GM10248 (cell line): ENCODE measurements at regions not wholly inside any gene's neighbourhood (a gene's known extent, or its start where the extent isn't known, plus 50 kb on each side); places are given as distances from the start of the nearest gene placed in this dataset.
"Not testable (repeated sequence)": the region's sequence is repeated elsewhere in the genome, so short reads cannot be mapped to it uniquely, and the experiment has no call there.

ENCODE experiments used
- CTCF ChIA-PET: fragments of 300-600 bp; sonication (Branson Sonifier 250); formaldehyde crosslinking; extraction: SDS; loops from one replicate; lab custom pipeline; 2021; ENCODE audit warnings: antibody characterized with exemption; lab: Yijun Ruan, JAX
- POLR2A ChIA-PET: fragments of 350-650 bp; sonication (Branson Sonifier 250); formaldehyde crosslinking; extraction: SDS; loops from one replicate; lab custom pipeline; 2020; ENCODE audit warnings: antibody characterized with exemption; lab: Yijun Ruan, JAX
- DNase-seq: peaks from one replicate; pipeline ENCODE4 v3.0.0; 2012; ENCODE audit errors: extremely low spot score
- CTCF ChIP-seq: IDR thresholded peaks from 2 replicates; pipeline ENCODE4 v1.5.1; 2012; ENCODE audit warnings: mild to moderate bottlenecking, low read depth; ENCODE audit errors: extremely low read depth, missing control alignments, control extremely low read depth

GRCh38 chr14:45559626-45560025 is 306.6 kb upstream of the MIS18BP1 start:
- TF ChIP-seq CTCF: no peak
- no peak for DNase-seq
- CTCF ChIA-PET: no interaction called here
- POLR2A ChIA-PET: no interaction called here

GRCh38 chr14:45558183-45558582 is 305.2 kb upstream of the MIS18BP1 start:
- no peak for TF ChIP-seq CTCF
- POLR2A ChIA-PET: no interaction called here
- CTCF ChIA-PET: no interaction called here
- no peak for DNase-seq

- TF ChIP-seq CTCF: no peak
- CTCF ChIA-PET: no interaction called here
- POLR2A ChIA-PET: no interaction called here
- no peak for DNase-seq
Measured at GRCh38 chr14:45553981-45554380, 301.0 kb upstream of the MIS18BP1 start.

GRCh38 chr14:45551240-45551820 is 298.3 kb upstream of the MIS18BP1 start:
- POLR2A ChIA-PET, DNase-seq, CTCF ChIA-PET: not testable (repeated sequence)

GRCh38 chr14:45531022-45531421 is 278.0 kb upstream of the MIS18BP1 start:
- ChIA-PET CTCF (no interaction called here), POLR2A (no interaction called here)
- DNase-seq: no peak
- TF ChIP-seq CTCF: no peak

- ChIA-PET CTCF (interaction anchor here (0.7 to 3.2 kb wide), 6 partner anchors 9 to 115 kb away, joined by 3 to 11 read pairs (median 3); no protein-coding TSS in a partner anchor), POLR2A (no interaction called here)
- peak; percentile 27 for DNase-seq
- peak; percentile 52 for TF ChIP-seq CTCF
Measured at GRCh38 chr14:45526715-45527549, 273.9 kb upstream of the MIS18BP1 start.

GRCh38 chr14:45519766-45520165 is 266.8 kb upstream of the MIS18BP1 start:
- no peak for DNase-seq
- TF ChIP-seq CTCF: no peak
- ChIA-PET POLR2A (no interaction called here), CTCF (no interaction called here)
